Neuronal stem cell (in vitro differentiated cells): ENCODE measurements at regions not wholly inside any gene's neighbourhood (a gene's known extent, or its start where the extent isn't known, plus 50 kb on each side); places are given as distances from the start of the nearest gene placed in this dataset.
"Not testable (repeated sequence)": the region's sequence is repeated elsewhere in the genome, so short reads cannot be mapped to it uniquely, and the experiment has no call there.

ENCODE experiments used
- DNase-seq: peaks from one replicate; pipeline ENCODE4 v3.0.0-alpha.2; 2013; ENCODE audit warnings: low spot score
- H2AFZ ChIP-seq: one replicate; pipeline ENCODE4 v1.6.1; 2013; ENCODE audit warnings: mild to moderate bottlenecking, low read length, inconsistent platforms
- H2AK5ac ChIP-seq: 2 replicates; pipeline ENCODE4 v1.6.1; 2013; ENCODE audit warnings: low read depth, mild to moderate bottlenecking, inconsistent platforms, low read length, moderate library complexity, mixed read lengths
- H2BK120ac ChIP-seq: 2 replicates; pipeline ENCODE4 v1.6.1; 2013; ENCODE audit warnings: low read depth, mild to moderate bottlenecking, inconsistent platforms, low read length, moderate library complexity, mixed read lengths
- H2BK12ac ChIP-seq: one replicate; pipeline ENCODE4 v1.6.1; 2013; ENCODE audit warnings: low read length, inconsistent platforms
- H2BK15ac ChIP-seq: 2 replicates; pipeline ENCODE4 v1.6.1; 2013; ENCODE audit warnings: mild to moderate bottlenecking, low read length, inconsistent platforms, mixed read lengths
- H2BK5ac ChIP-seq: one replicate; pipeline ENCODE4 v1.6.1; 2013; ENCODE audit warnings: inconsistent platforms, mild to moderate bottlenecking, low read length, moderate library complexity
- H3K14ac ChIP-seq: one replicate; pipeline ENCODE4 v1.6.1; 2013; ENCODE audit warnings: low read length, inconsistent platforms
- H3K18ac ChIP-seq: 2 replicates; pipeline ENCODE4 v1.6.1; 2013; ENCODE audit warnings: low read length, inconsistent platforms
- H3K23ac ChIP-seq: 2 replicates; pipeline ENCODE4 v1.6.1; 2013; ENCODE audit warnings: low read depth, mild to moderate bottlenecking, mixed read lengths, low read length, inconsistent platforms; ENCODE audit not compliant: poor library complexity
- H3K27ac ChIP-seq: replicated peaks from 3 replicates; pipeline ENCODE4 v1.5.1; 2013; ENCODE audit warnings: low read length, inconsistent platforms
- H3K27me3 ChIP-seq, 3 experiments: 2 replicates each; pipeline ENCODE4 v1.6.1; 2013; ENCODE audit warnings: low read length in 3 of 3, mild to moderate bottlenecking in 2 of 3, inconsistent platforms in 1 of 3, low read depth in 1 of 3, mixed read lengths in 1 of 3, moderate library complexity in 1 of 3; ENCODE audit not compliant: control insufficient read depth in 3 of 3, insufficient read depth in 3 of 3
- H3K36me3 ChIP-seq, 2 donors: replicated peaks in 1 of 2; 2 replicates each; pipeline ENCODE4 v1.6.1; 2013; ENCODE audit warnings: low read length in 2 of 2; ENCODE audit not compliant: control insufficient read depth in 2 of 2, insufficient read depth in 2 of 2
- H3K4ac ChIP-seq: 2 replicates; pipeline ENCODE4 v1.6.1; 2013; ENCODE audit warnings: inconsistent platforms, mild to moderate bottlenecking, low read length, moderate library complexity
- H3K4me1 ChIP-seq, 2 donors: 1 replicate in 1 of 2; 2 replicates in 1 of 2; pipeline ENCODE4 v1.6.1; 2013; ENCODE audit warnings: low read length in 2 of 2, low read depth in 1 of 2; ENCODE audit not compliant: control insufficient read depth in 2 of 2, insufficient read depth in 1 of 2
- H3K4me2 ChIP-seq: one replicate; pipeline ENCODE4 v1.6.1; 2013; ENCODE audit warnings: mild to moderate bottlenecking, low read length, inconsistent platforms; ENCODE audit not compliant: insufficient read depth, poor library complexity, severe bottlenecking
- H3K4me3 ChIP-seq, 2 donors: 2 replicates each; pipeline ENCODE4 v1.5.1; 2013; ENCODE audit warnings: low read length in 2 of 2, mild to moderate bottlenecking in 2 of 2, inconsistent platforms in 1 of 2, moderate library complexity in 1 of 2
- H3K79me1 ChIP-seq: one replicate; pipeline ENCODE4 v1.6.1; 2013; ENCODE audit warnings: low read depth, mild to moderate bottlenecking, inconsistent platforms, low read length, moderate library complexity
- H3K9ac ChIP-seq: one replicate; pipeline ENCODE4 v1.6.1; 2013; ENCODE audit warnings: mild to moderate bottlenecking, low read depth, low read length, inconsistent platforms; ENCODE audit not compliant: poor library complexity
- H3K9me3 ChIP-seq, 2 donors: replicated peaks in 1 of 2; 2 replicates each; pipeline versions ENCODE3 to v1.6.1; 2013; ENCODE audit warnings: low read length in 2 of 2, mild to moderate bottlenecking in 2 of 2, inconsistent platforms in 1 of 2, low read depth in 1 of 2, mixed read lengths in 1 of 2, moderate library complexity in 1 of 2; ENCODE audit not compliant: control insufficient read depth in 2 of 2, insufficient read depth in 1 of 2
- H4K8ac ChIP-seq: one replicate; pipeline ENCODE4 v1.6.1; 2013; ENCODE audit warnings: low read depth, mild to moderate bottlenecking, inconsistent platforms, low read length, moderate library complexity
- H4K91ac ChIP-seq: one replicate; pipeline ENCODE4 v1.6.1; 2013; ENCODE audit warnings: low read length, low read depth, mild to moderate bottlenecking, inconsistent platforms; ENCODE audit not compliant: poor library complexity
- WGBS, 2 donors: extraction: QIAGEN DNeasy Blood & Tissue Kit; methylation state at CpG; one replicate each; pipeline ENCODE4 v1.1.7; 2013; ENCODE audit warnings: missing lambda C conversion rate in 2 of 2, mixed read lengths in 1 of 2; ENCODE audit not compliant: insufficient read length in 2 of 2, insufficient replicate concordance in 1 of 2; ENCODE audit errors: extremely low coverage in 2 of 2; 5-methylcytosine and 5-hydroxymethylcytosine counted together

DNA sequence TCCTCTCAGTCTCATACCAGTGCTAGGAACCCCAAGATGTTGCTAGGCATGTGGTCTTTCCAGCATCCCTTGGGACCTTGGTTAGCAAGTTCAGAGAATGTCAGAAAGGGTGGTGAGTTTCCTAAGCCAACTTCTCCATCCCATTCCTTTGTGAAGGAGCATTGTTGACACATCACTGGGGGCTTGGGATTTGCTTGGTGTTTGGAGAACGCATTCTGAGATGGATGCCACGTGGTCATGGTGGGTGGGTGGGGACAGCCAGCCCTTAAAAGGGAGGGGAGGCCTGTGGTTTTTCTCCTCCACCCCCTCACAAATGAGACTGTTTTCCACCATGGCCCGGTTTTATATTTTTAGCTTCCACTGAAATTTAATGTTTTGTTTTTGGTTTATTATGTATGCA is 83.3 kb upstream of the ZNF536 start:
- Histone ChIP-seq H3K9ac (no peak overlapping the region), H4K91ac (no peak overlapping the region), H3K23ac (no peak overlapping the region), H3K79me1 (no peaks in the 10 kb centered on the region), H4K8ac (no peak overlapping the region), H3K27ac (no peak overlapping the region), H2BK12ac (no peak overlapping the region), H3K14ac (no peak overlapping the region), H3K9me3 (no peaks in the 10 kb centered on the region), H2AK5ac (no peak overlapping the region), H3K36me3 (no peaks in the 10 kb centered on the region), H3K4me3 (no peak overlapping the region), H2BK15ac (no peak overlapping the region), H2BK5ac (no peak overlapping the region), H3K4me1 (peaks cover 0 to 4% of the 10 kb centered on the region in 2 donors), H2AFZ (no peak overlapping the region), H3K4me2 (no peak overlapping the region), H3K27me3 (no peaks in the 10 kb centered on the region), H3K4ac (no peak overlapping the region), H3K18ac (no peak overlapping the region), H2BK120ac (no peak overlapping the region)
- DNase-seq: no peak
- no CpG with 5 or more reads among the region's 3 CpGs for WGBS, 2 donors

DNA sequence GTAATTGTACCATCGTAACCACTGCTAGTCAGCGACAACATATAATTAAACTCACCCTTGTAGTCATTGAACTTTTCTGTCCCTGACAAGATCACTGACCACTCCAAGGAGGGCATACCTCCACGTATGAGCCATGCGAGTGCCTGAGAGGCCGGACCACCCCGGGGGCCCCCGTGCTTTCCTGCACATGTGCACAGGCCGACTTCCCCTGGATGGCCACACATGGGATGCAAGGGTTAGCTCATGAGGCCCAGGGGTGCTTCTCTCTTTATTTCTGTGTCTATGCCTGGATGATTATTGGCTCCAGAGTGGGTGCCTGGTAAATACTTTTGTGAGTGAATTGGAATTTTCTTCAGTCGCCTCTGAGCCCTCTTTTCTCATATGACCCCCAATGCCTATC is 82.8 kb upstream of the ZNF536 start:
- Histone ChIP-seq H2BK12ac (no peak overlapping the region), H3K4me3 (no peak overlapping the region), H4K91ac (no peak overlapping the region), H3K14ac (no peak overlapping the region), H3K27me3 (no peaks in the 10 kb centered on the region), H3K18ac (no peak overlapping the region), H3K9me3 (no peaks in the 10 kb centered on the region), H3K4ac (no peak overlapping the region), H3K79me1 (no peaks in the 10 kb centered on the region), H3K23ac (no peak overlapping the region), H2AFZ (no peak overlapping the region), H3K4me1 (peaks cover 0 to 4% of the 10 kb centered on the region in 2 donors), H2BK120ac (no peak overlapping the region), H2AK5ac (no peak overlapping the region), H4K8ac (no peak overlapping the region), H2BK15ac (no peak overlapping the region), H2BK5ac (no peak overlapping the region), H3K27ac (no peak overlapping the region), H3K36me3 (no peaks in the 10 kb centered on the region), H3K4me2 (no peak overlapping the region), H3K9ac (no peak overlapping the region)
- DNase-seq: no peak
- WGBS, 2 donors: no CpG with 5 or more reads among the region's 9 CpGs

DNA sequence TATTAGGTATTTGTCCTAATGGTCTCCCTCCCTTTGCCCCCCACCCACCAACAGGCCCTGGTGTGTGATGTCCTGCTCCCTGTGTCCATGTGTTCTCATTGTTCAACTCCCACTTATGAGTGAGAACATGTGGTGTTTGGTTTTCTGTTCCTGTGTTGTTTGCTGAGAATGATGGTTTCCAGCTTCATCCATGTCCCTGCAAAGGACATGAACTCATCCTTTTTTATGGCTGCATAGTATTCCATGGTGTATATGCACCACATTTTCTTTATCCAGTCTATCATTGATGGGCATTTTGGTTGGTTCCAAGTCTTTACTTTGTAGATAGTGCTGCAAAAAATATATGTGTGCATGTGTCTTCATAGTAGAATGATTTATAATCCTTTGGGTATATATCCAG is 81.4 kb upstream of the ZNF536 start:
- H3K18ac ChIP-seq, DNase-seq, H4K91ac ChIP-seq, H2BK12ac ChIP-seq, H3K14ac ChIP-seq, H3K23ac ChIP-seq, H4K8ac ChIP-seq, H3K79me1 ChIP-seq, H2AFZ ChIP-seq, H2BK5ac ChIP-seq, H3K27me3 ChIP-seq, H3K4me2 ChIP-seq, H2AK5ac ChIP-seq, H3K4me1 ChIP-seq, H2BK120ac ChIP-seq, H3K4me3 ChIP-seq, H3K27ac ChIP-seq, H3K9ac ChIP-seq, H2BK15ac ChIP-seq, H3K36me3 ChIP-seq, H3K9me3 ChIP-seq, H3K4ac ChIP-seq: not testable (repeated sequence)

DNA sequence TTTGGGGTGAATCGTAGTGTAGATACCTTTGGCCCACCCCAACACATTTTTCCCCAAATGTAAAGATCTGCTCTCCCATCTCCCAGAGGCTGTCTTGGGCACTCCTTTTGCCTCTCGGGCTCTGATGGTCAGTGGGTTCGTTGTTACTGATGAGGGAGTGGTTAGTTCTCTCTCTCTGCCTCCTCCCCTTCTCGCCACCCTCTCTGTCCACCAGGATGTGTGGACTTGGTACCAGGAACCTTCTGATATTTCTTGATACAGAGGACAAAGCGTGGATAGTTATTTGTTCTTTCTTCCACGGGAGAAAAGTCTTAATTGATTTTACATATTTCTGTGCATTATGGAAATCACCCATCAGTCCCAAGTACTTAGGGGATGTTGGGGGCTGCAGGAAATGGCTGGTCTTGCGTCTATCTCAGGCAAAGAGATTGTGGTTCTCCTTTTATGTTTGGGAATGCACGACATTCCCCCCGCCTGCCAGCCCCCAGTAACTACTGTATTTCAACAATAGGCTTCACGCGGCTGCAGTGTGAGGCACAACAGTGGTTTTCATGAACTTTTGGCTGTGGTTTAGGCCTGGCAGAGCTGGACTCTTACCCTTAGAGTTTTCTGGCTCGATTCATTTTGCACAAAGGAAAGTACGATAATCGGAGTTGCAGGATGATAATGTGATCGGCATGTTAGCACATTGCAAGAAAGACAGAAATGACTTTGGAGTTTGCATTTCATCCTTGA is 79.0 kb upstream of the ZNF536 start:
- Histone ChIP-seq H3K27me3 (no peaks in the 10 kb centered on the region), H3K27ac (no peak overlapping the region), H2BK5ac (no peak overlapping the region), H3K4me3 (no peak overlapping the region), H2BK120ac (no peak overlapping the region), H3K23ac (no peak overlapping the region), H3K18ac (no peak overlapping the region), H2BK12ac (no peak overlapping the region), H3K9ac (no peak overlapping the region), H3K79me1 (no peaks in the 10 kb centered on the region), H4K8ac (no peak overlapping the region), H2AFZ (no peak overlapping the region), H3K4me1 (peaks cover 0 to 4% of the 10 kb centered on the region in 2 donors), H2BK15ac (no peak overlapping the region), H3K14ac (no peak overlapping the region), H2AK5ac (no peak overlapping the region), H3K9me3 (no peaks in the 10 kb centered on the region), H3K4me2 (no peak overlapping the region), H3K4ac (no peak overlapping the region), H3K36me3 (no peaks in the 10 kb centered on the region), H4K91ac (no peak overlapping the region)
- DNase-seq: no peak
- no CpG with 5 or more reads among the region's 15 CpGs for WGBS, 2 donors
